BLaER1 treated with 17β-estradiol and CSF1 and Interleukin-3, amounts not matched to agents 10 nM and 100 nM (cell line): ENCODE measurements at regions not wholly inside any gene's neighbourhood (a gene's known extent, or its start where the extent isn't known, plus 50 kb on each side); places are given as distances from the start of the nearest gene placed in this dataset.

ENCODE experiments used
- H3K27ac ChIP-seq, 11 experiments: shearing (Covaris generic); formaldehyde crosslinking; 2 replicates each; pipeline ENCODE4 v1.8.1; 2022
- H3K27me3 ChIP-seq, 11 experiments: shearing (Covaris generic); formaldehyde crosslinking; 2 replicates each; pipeline ENCODE4 v1.8.1; 2022
- H3K36me3 ChIP-seq, 11 experiments: shearing (Covaris generic); formaldehyde crosslinking; 2 replicates each; pipeline ENCODE4 v1.8.1; 2022
- H3K4me1 ChIP-seq, 10 experiments: shearing (Covaris generic); formaldehyde crosslinking; 2 replicates each; pipeline ENCODE4 v1.8.1; 2022
- H3K4me2 ChIP-seq, 11 experiments: shearing (Covaris generic); formaldehyde crosslinking; 2 replicates each; pipeline ENCODE4 v1.8.1; 2022
- H3K4me3 ChIP-seq, 10 experiments: shearing (Covaris generic); formaldehyde crosslinking; 2 replicates each; pipeline ENCODE4 v1.8.1; 2022
- H3K9ac ChIP-seq, 11 experiments: shearing (Covaris generic); formaldehyde crosslinking; 2 replicates each; pipeline ENCODE4 v1.8.1; 2022
- H3K9me3 ChIP-seq, 11 experiments: shearing (Covaris generic); formaldehyde crosslinking; replicated peaks in 1 of 11; 2 replicates each; pipeline ENCODE4 v1.8.1; 2022
- H4K20me1 ChIP-seq, 11 experiments: shearing (Covaris generic); formaldehyde crosslinking; 2 replicates each; pipeline ENCODE4 v1.8.1; 2022
- Cebpa-rat ChIP-seq, 11 experiments: shearing (Covaris generic); IDR thresholded peaks; 2 replicates each; pipeline ENCODE4 v1.8.1; 2022

DNA sequence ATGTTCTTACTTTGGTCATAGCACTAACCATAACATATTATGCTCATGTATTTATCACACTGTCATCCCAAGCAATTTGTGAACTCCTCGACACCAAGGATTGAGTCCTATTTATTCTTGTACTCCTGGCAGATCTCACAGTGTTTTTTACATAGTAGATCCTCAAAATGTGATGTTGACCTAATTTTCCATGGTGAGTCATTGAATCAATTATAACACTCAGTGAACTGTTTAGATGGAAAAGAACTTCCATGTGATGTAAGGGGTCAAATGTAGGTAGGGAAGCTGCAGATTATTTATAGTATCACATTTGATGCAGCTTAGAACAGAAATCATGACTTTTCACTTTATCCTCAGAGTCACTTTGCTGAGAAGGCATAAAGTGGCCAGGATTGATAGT lies 281.9 kb upstream of the ADAMTS5 start:
- no peak overlapping the region for H3K4me3 ChIP-seq
- no peak for TF ChIP-seq Cebpa-rat (IDR thresholded peaks at IDR 0.05)
- no peaks in the 10 kb centered on the region for H3K36me3 ChIP-seq

DNA sequence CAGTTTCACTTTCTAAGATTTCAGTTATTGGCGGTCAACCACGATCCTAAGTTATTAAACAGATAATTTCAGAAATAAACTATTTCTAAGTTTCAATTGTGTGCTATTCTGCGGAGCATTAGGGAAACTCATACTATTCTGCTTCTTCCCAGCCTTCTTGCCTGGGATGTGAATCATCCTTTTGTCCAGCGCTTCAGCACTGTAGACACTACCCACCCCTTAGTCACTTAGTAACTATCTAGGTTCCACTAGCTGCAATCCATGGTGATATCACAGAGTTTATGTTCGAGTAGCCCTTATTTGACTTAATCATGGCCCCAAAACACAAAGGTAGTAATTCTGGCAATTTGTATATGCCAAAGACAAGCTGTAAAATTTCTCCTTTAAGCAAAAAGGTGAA lies 279.9 kb upstream of the ADAMTS5 start:
- no peaks in the 10 kb centered on the region for H3K27me3 ChIP-seq
- H3K4me3 ChIP-seq: no peak overlapping the region
- H3K9ac ChIP-seq: no peak overlapping the region
- no peak overlapping the region for H3K27ac ChIP-seq
- no peaks in the 10 kb centered on the region for H3K4me1 ChIP-seq
- TF ChIP-seq Cebpa-rat (IDR thresholded peaks at IDR 0.05): no peak
- no peaks in the 10 kb centered on the region for H4K20me1 ChIP-seq
- H3K4me2 ChIP-seq: no peak overlapping the region
- H3K36me3 ChIP-seq: no peaks in the 10 kb centered on the region
- H3K9me3 ChIP-seq: no peaks in the 10 kb centered on the region

More for the DNA sequence above, 281.9 kb upstream of the ADAMTS5 start:
- H3K27me3 ChIP-seq: no peaks in the 10 kb centered on the region
- no peak overlapping the region for H3K4me2 ChIP-seq
- H3K27ac ChIP-seq: no peak overlapping the region
- H3K9ac ChIP-seq: no peak overlapping the region
- H3K9me3 ChIP-seq: no peaks in the 10 kb centered on the region
- no peaks in the 10 kb centered on the region for H3K4me1 ChIP-seq
- no peaks in the 10 kb centered on the region for H4K20me1 ChIP-seq

DNA sequence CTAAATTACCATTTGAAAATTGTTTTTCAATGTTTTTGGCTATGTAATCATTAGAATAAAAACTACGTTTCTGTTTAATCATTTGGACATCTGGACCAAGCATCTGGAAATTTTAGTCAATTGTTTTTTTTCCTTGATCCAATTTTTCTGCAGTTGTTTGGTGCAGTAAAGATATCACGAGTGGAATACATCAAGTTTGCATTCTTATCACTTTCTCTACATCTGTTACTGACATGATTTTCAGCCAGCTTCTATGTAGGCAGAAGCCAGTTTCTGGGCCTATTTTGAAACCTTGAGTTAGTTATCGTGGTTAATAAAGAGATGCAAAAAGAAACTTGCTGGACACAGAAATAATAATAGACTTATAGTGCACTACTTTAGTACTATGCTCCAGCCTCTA lies 277.9 kb upstream of the ADAMTS5 start:
- no peak overlapping the region for H3K27ac ChIP-seq
- H4K20me1 ChIP-seq: no peaks in the 10 kb centered on the region
- H3K4me2 ChIP-seq: no peak overlapping the region
- H3K4me1 ChIP-seq: no peaks in the 10 kb centered on the region
- H3K36me3 ChIP-seq: no peaks in the 10 kb centered on the region
- no peaks in the 10 kb centered on the region for H3K9me3 ChIP-seq
- H3K4me3 ChIP-seq: no peak overlapping the region
- no peaks in the 10 kb centered on the region for H3K27me3 ChIP-seq
- no peak for TF ChIP-seq Cebpa-rat (IDR thresholded peaks at IDR 0.05)
- H3K9ac ChIP-seq: no peak overlapping the region

- H3K4me1 ChIP-seq: no peaks in the 10 kb centered on the region
- no peak overlapping the region for H3K27ac ChIP-seq
- H3K27me3 ChIP-seq: no peaks in the 10 kb centered on the region
- no peaks in the 10 kb centered on the region for H3K36me3 ChIP-seq
- H3K4me2 ChIP-seq: no peak overlapping the region
- H4K20me1 ChIP-seq: no peaks in the 10 kb centered on the region
- no peak for TF ChIP-seq Cebpa-rat (IDR thresholded peaks at IDR 0.05)
- H3K4me3 ChIP-seq: no peak overlapping the region
- H3K9me3 ChIP-seq: no peaks in the 10 kb centered on the region
- no peak overlapping the region for H3K9ac ChIP-seq
Measured at GRCh38 chr21:27244352-27244751, 277.5 kb upstream of the ADAMTS5 start.

- H3K27ac ChIP-seq: no peak overlapping the region
- H4K20me1 ChIP-seq: no peaks in the 10 kb centered on the region
- H3K4me3 ChIP-seq: no peak overlapping the region
- H3K4me1 ChIP-seq: no peaks in the 10 kb centered on the region
- H3K9ac ChIP-seq: no peak overlapping the region
- H3K9me3 ChIP-seq: no peaks in the 10 kb centered on the region
- TF ChIP-seq Cebpa-rat (IDR thresholded peaks at IDR 0.05): no peak
- no peaks in the 10 kb centered on the region for H3K36me3 ChIP-seq
- no peaks in the 10 kb centered on the region for H3K27me3 ChIP-seq
- H3K4me2 ChIP-seq: no peak overlapping the region
Measured at GRCh38 chr21:27240839-27241238, 274.0 kb upstream of the ADAMTS5 start.

DNA sequence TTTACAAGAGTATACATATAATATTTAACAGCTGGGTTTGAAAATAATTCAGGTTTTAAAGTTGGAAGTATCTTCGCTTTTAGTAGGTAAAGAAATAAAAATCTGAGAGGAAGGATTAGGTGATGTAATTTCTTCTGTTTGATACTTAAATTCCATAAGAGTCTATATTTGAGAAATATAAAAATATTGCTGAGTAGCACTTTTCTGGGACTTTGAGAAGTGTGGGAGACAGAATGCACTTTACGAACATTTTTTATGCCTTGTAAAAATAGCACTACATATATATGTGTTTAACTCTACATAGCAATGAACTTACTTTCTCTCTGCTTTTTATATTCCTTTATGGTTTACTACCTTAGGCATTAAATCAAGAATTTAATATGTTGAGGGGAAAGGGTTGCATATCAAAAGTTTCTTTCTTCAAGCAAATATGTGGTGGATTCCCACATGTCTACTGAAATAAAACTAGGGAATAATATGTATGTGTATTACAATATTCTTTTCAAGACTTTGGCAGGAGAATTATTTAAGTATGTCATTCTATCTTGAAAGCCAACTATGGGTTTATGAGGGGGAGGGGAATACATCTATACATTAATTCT lies 266.7 kb upstream of the ADAMTS5 start:
- Histone ChIP-seq H4K20me1 (no peaks in the 10 kb centered on the region), H3K9me3 (no peaks in the 10 kb centered on the region), H3K4me1 (no peaks in the 10 kb centered on the region)

DNA sequence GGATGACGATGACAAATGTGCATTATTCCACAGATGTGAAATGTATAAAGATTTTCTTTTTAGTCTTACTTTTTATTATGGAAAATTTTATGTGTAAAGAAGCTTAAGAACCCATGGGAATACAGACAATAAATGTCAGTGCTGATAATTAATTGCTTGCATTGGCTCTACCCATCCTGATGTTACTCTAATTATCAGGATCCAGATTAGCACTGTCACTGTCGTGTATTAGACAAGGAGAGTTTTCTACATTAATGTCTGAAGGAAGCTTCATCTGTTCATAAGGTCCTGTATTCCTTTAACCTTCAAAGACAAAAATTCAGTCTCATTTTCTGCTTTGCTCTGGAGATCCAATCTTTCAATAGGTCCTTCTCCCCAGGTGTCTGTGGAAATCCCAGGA lies 259.1 kb upstream of the ADAMTS5 start:
- Histone ChIP-seq H3K4me3 (no peak overlapping the region), H3K4me1 (no peaks in the 10 kb centered on the region), H3K27ac (no peak overlapping the region), H3K9ac (no peak overlapping the region), H3K9me3 (no peaks in the 10 kb centered on the region), H3K4me2 (no peak overlapping the region), H4K20me1 (no peaks in the 10 kb centered on the region), H3K27me3 (no peaks in the 10 kb centered on the region), H3K36me3 (no peaks in the 10 kb centered on the region)
- TF ChIP-seq Cebpa-rat (IDR thresholded peaks at IDR 0.05): no peak

More for the DNA sequence above, 266.7 kb upstream of the ADAMTS5 start:
- Histone ChIP-seq H3K9ac (no peak overlapping the region), H3K4me2 (no peak overlapping the region), H3K4me3 (no peak overlapping the region), H3K36me3 (no peaks in the 10 kb centered on the region), H3K27ac (no peak overlapping the region), H3K27me3 (no peaks in the 10 kb centered on the region)
- TF ChIP-seq Cebpa-rat (IDR thresholded peaks at IDR 0.05): no peak

- H3K9me3 ChIP-seq: no peaks in the 10 kb centered on the region
- no peaks in the 10 kb centered on the region for H3K4me1 ChIP-seq
- no peak for TF ChIP-seq Cebpa-rat (IDR thresholded peaks at IDR 0.05)
- H3K9ac ChIP-seq: no peak overlapping the region
- no peak overlapping the region for H3K27ac ChIP-seq
- H3K4me3 ChIP-seq: no peak overlapping the region
- H4K20me1 ChIP-seq: no peaks in the 10 kb centered on the region
- H3K27me3 ChIP-seq: no peaks in the 10 kb centered on the region
- no peaks in the 10 kb centered on the region for H3K36me3 ChIP-seq
- no peak overlapping the region for H3K4me2 ChIP-seq
Measured at GRCh38 chr21:27225151-27225550, 258.3 kb upstream of the ADAMTS5 start.

GRCh38 chr21:27224169-27224568 lies 257.3 kb upstream of the ADAMTS5 start:
- Histone ChIP-seq H3K4me2 (no peak overlapping the region), H3K36me3 (no peaks in the 10 kb centered on the region), H3K27ac (no peak overlapping the region), H3K9ac (no peak overlapping the region), H3K4me3 (no peak overlapping the region), H3K9me3 (no peaks in the 10 kb centered on the region), H3K27me3 (no peaks in the 10 kb centered on the region), H4K20me1 (no peaks in the 10 kb centered on the region), H3K4me1 (no peaks in the 10 kb centered on the region)
- TF ChIP-seq Cebpa-rat (IDR thresholded peaks at IDR 0.05): no peak

DNA sequence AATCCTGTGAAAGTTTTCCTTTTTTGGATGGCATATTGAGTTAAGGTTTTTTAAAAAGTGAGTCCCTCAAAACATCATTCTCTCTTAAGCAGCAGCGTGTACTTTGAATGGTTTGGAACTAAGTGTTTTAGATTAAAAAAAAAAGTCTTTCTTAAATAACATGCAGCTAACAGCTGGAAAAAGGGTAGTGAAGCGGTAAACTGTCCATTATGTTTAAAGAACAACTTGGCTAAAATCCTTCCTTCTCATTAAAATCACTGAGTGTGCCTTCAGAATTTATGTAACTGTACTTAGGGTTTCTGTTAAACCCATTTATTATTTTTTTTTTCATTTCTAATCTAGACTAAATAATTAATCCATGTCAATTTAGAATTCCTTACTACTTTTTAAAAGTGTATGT lies 254.2 kb upstream of the ADAMTS5 start:
- Histone ChIP-seq H3K9ac (no peak overlapping the region), H3K4me2 (no peak overlapping the region), H3K4me3 (no peak overlapping the region), H3K27ac (no peak overlapping the region), H3K36me3 (no peaks in the 10 kb centered on the region), H4K20me1 (no peaks in the 10 kb centered on the region), H3K4me1 (no peaks in the 10 kb centered on the region), H3K9me3 (no peaks in the 10 kb centered on the region), H3K27me3 (no peaks in the 10 kb centered on the region)
- no peak for TF ChIP-seq Cebpa-rat (IDR thresholded peaks at IDR 0.05)
